OCI-LY1 (cell line): ENCODE measurements at regions not wholly inside any gene's neighbourhood (a gene's known extent, or its start where the extent isn't known, plus 50 kb on each side); places are given as distances from the start of the nearest gene placed in this dataset.
"Not testable (repeated sequence)": the region's sequence is repeated elsewhere in the genome, so short reads cannot be mapped to it uniquely, and the experiment has no call there.

Experiments
- H2AFZ ChIP-seq: fragments of 200-600 bp; sonication (generic), shearing (Covaris generic); 2 replicates; pipeline ENCODE4 v1.6.0; 2014; ENCODE audit warnings: antibody characterized with exemption, mild to moderate bottlenecking, low read length
- H3F3A ChIP-seq: fragments of 200-600 bp; sonication (generic), shearing (Covaris generic); 2 replicates; pipeline ENCODE4 v1.6.0; 2014; ENCODE audit warnings: mild to moderate bottlenecking, antibody characterized with exemption, low read length, moderate library complexity; ENCODE audit not compliant: insufficient read depth
- H3K27ac ChIP-seq: fragments of 200-600 bp; sonication (generic); 2 replicates; pipeline ENCODE4 v1.5.1; 2014; ENCODE audit warnings: low read length, mixed run types, mild to moderate bottlenecking, low read depth; ENCODE audit not compliant: poor library complexity, severe bottlenecking
- H3K27me3 ChIP-seq: fragments of 200-600 bp; sonication (generic); 2 replicates; pipeline ENCODE4 v1.6.0; 2014; ENCODE audit warnings: antibody characterized with exemption, mild to moderate bottlenecking, low read length, moderate library complexity; ENCODE audit not compliant: insufficient read depth
- H3K36me3 ChIP-seq: fragments of 200-600 bp; sonication (generic); 2 replicates; pipeline ENCODE4 v1.6.1; 2014; ENCODE audit warnings: mild to moderate bottlenecking, antibody characterized with exemption, low read length, moderate library complexity, mixed read lengths; ENCODE audit not compliant: insufficient read depth
- H3K4me1 ChIP-seq: fragments of 200-600 bp; sonication (generic); 2 replicates; pipeline ENCODE4 v1.5.1; 2014; ENCODE audit warnings: mild to moderate bottlenecking, low read length, moderate library complexity; ENCODE audit not compliant: insufficient read depth, severe bottlenecking
- H3K4me2 ChIP-seq: fragments of 200-600 bp; sonication (generic), shearing (Covaris generic); 2 replicates; pipeline ENCODE4 v1.6.1; 2014; ENCODE audit warnings: low read length
- H3K4me3 ChIP-seq: fragments of 200-600 bp; sonication (generic); 2 replicates; pipeline ENCODE4 v1.5.1; 2014; ENCODE audit warnings: low read length, low read depth, mild to moderate bottlenecking, mixed read lengths; ENCODE audit not compliant: poor library complexity, severe bottlenecking
- H3K79me2 ChIP-seq: fragments of 200-600 bp; shearing (Covaris generic); 2 replicates; pipeline ENCODE4 v1.6.1; 2016; ENCODE audit warnings: mixed run types, low read length, mixed read lengths; ENCODE audit not compliant: insufficient read depth
- H3K9ac ChIP-seq: fragments of 200-600 bp; sonication (generic), shearing (Covaris generic); 2 replicates; pipeline ENCODE4 v1.6.1; 2014; ENCODE audit warnings: mild to moderate bottlenecking, low read length, mixed read lengths
- H3K9me2 ChIP-seq: fragments of 200-600 bp; sonication (generic), shearing (Covaris generic); 2 replicates; pipeline ENCODE4 v1.6.1; 2014; ENCODE audit warnings: low read depth, mild to moderate bottlenecking, low read length, mixed read lengths
- H3K9me3 ChIP-seq: fragments of 200-600 bp; shearing (Covaris generic); 2 replicates; pipeline ENCODE4 v1.6.1; 2014; ENCODE audit warnings: low read length, mixed read lengths
- H4K20me1 ChIP-seq: fragments of 200-600 bp; sonication (generic), shearing (Covaris generic); 2 replicates; pipeline ENCODE4 v1.6.0; 2016; ENCODE audit warnings: mild to moderate bottlenecking, low read length; ENCODE audit not compliant: insufficient read depth
- EZH2 ChIP-seq: fragments of 200-600 bp; sonication (generic), shearing (Covaris generic); IDR thresholded peaks from 2 replicates; pipeline ENCODE4 v1.8.0; 2017; ENCODE audit warnings: borderline replicate concordance, mixed run types, mild to moderate bottlenecking, antibody characterized with exemption, low read length, moderate library complexity, mixed read lengths
- TF ChIP-seq, protein P1 (sequence below): fragments of 200-600 bp; sonication (generic), shearing (Covaris generic); IDR thresholded peaks from 2 replicates; pipeline ENCODE4 v1.5.1; 2017; ENCODE audit warnings: mild to moderate bottlenecking, antibody characterized with exemption, low read length, moderate library complexity, mixed read lengths

DNA sequence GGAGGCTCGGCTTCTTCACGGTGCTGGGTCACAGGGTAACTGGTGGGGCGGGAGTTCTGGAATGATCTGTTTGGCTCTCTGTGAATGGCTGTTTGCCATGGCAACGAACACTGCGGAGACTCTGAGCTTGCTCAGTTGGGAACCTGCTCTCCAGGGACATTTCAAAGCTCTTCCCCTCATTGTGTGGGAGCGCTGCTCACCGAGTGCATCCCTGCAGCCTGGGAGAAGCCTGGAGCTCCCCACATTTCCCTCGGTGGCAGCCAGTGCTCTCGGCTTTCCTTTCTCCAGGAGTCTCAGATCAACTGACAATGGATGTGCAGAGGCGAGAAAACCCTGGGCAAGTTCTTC is 57.6 kb upstream of the CACUL1 start:
- Histone ChIP-seq H3K4me1 (no peaks in the 10 kb centered on the region), H3K4me3 (no peak overlapping the region), H3K9ac (no peak overlapping the region), H4K20me1 (no peaks in the 10 kb centered on the region), H3K27ac (no peak overlapping the region), H3F3A (no peaks in the 10 kb centered on the region), H2AFZ (no peak overlapping the region), H3K9me3 (no peaks in the 10 kb centered on the region), H3K79me2 (no peaks in the 10 kb centered on the region), H3K4me2 (no peak overlapping the region), H3K27me3 (no peaks in the 10 kb centered on the region; the same call in 1 of the 2 replicates), H3K36me3 (no peaks in the 10 kb centered on the region), H3K9me2 (no peaks in the 10 kb centered on the region)
- TF ChIP-seq EZH2, result no peak

DNA sequence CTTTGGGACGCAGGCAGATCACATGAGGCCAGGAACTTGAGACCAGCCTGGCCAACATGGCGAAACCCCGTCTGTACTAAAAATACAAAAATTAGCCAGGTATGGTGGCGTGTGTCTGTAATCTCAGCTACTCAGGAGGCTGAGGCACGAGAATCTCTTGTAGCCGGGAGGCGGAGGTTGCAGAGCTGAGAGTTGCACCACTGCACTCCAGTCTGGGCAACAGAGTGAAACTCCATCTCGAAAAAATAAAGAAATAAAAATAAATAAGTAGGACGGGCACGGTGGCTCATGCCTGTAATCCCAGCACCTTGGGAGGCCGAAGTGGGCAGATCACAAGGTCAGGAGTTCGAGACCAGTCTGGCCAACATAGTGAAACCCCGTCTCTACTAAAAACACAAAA is 58.2 kb upstream of the CACUL1 start:
- not testable (repeated sequence) for H3K9me2 ChIP-seq, H3K79me2 ChIP-seq, H3K4me1 ChIP-seq, H2AFZ ChIP-seq, H3K9ac ChIP-seq, H3F3A ChIP-seq, H3K4me2 ChIP-seq, H4K20me1 ChIP-seq, H3K36me3 ChIP-seq, H3K4me3 ChIP-seq, H3K27me3 ChIP-seq, H3K9me3 ChIP-seq, H3K27ac ChIP-seq

DNA sequence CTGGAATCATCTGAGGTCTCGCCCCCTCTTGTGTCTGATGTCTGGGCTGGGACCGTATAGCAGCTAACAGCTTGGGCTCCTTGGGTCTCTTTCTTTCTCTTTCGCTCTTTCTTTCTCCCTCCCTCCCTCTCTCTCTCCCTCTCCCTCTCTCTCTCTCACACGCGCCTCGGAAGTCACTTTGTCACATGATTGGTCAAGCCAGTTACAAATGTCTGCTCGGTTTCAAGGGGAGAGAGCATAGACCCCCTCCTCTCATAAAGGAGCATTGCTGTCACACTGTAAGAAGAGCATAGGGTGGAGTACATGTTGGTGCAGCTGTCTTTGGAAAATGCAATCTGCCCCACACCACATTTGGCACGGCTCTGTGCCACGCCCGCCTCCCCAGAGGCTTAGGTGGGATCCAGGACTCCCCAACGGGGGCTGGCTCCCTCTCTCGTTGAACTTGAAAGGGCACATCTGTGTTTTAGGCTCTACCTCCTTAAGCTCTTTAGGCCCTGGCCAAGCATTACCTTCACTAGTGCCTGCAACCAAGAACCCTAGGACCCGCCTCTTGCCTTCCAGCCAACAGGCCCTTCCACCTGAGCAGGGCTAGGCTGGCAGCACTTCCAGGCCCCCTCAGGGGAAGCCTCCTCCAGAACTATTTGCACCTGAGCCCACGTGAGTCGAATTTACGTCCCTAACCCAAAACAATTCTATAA is 61.9 kb upstream of the CACUL1 start:
- H4K20me1 ChIP-seq, result no peaks in the 10 kb centered on the region
- H3K9me3 ChIP-seq, result no peaks in the 10 kb centered on the region
- no peaks in the 10 kb centered on the region for H3K4me1 ChIP-seq
- no peak overlapping the region for H2AFZ ChIP-seq
- no peaks in the 10 kb centered on the region for H3K79me2 ChIP-seq
- no peaks in the 10 kb centered on the region; the same call in 1 of the 2 replicates for H3K27me3 ChIP-seq
- H3K27ac ChIP-seq, result no peak overlapping the region
- TF ChIP-seq EZH2, result no peak
- TF ChIP-seq, protein P1, sequence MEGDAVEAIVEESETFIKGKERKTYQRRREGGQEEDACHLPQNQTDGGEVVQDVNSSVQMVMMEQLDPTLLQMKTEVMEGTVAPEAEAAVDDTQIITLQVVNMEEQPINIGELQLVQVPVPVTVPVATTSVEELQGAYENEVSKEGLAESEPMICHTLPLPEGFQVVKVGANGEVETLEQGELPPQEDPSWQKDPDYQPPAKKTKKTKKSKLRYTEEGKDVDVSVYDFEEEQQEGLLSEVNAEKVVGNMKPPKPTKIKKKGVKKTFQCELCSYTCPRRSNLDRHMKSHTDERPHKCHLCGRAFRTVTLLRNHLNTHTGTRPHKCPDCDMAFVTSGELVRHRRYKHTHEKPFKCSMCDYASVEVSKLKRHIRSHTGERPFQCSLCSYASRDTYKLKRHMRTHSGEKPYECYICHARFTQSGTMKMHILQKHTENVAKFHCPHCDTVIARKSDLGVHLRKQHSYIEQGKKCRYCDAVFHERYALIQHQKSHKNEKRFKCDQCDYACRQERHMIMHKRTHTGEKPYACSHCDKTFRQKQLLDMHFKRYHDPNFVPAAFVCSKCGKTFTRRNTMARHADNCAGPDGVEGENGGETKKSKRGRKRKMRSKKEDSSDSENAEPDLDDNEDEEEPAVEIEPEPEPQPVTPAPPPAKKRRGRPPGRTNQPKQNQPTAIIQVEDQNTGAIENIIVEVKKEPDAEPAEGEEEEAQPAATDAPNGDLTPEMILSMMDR, result no peak
- no peak overlapping the region for H3K9ac ChIP-seq
- H3F3A ChIP-seq, result no peaks in the 10 kb centered on the region
- H3K36me3 ChIP-seq, result no peaks in the 10 kb centered on the region
- H3K9me2 ChIP-seq, result no peaks in the 10 kb centered on the region
- no peak overlapping the region for H3K4me2 ChIP-seq
- no peak overlapping the region for H3K4me3 ChIP-seq

DNA sequence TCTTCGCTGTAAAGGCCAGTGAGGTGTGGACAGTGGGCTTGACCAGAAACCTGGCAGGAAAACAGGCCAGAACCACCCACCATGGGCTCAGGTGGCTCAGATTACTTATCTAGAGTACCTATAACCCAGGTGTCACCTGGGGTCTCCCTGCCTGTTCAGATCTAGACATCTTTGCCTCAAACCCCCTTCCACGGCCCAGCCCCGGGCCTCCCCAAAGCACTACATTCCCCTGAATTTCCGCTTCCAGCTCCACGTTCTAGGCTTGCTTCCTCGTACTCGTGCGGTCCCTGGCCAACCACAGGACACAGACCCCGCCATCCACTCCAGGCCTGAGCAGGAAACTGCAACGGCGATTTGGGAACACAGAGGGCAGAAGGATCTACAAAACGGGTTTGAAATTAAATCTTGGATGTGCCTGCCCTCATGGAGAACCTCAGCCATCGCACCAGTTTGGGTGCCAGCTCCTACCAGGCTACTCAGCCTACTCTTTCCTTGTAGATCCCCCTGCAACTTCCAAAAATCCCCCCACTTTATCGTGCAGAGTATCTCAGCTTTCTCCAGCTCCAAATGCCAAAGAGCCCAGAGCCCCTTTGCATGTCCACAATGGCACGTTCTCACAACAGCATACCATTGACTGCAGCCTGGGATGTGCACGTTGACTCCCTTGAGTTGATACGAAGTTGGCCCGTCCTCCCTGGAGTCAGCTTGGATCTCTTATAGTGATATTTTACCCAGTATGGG is 62.7 kb upstream of the CACUL1 start:
- no peak overlapping the region for H3K4me3 ChIP-seq
- H3F3A ChIP-seq, result no peaks in the 10 kb centered on the region
- no peaks in the 10 kb centered on the region for H4K20me1 ChIP-seq
- H3K9me2 ChIP-seq, result no peaks in the 10 kb centered on the region
- H3K27me3 ChIP-seq, result no peaks in the 10 kb centered on the region; the same call in 1 of the 2 replicates
- H3K79me2 ChIP-seq, result no peaks in the 10 kb centered on the region
- H3K36me3 ChIP-seq, result no peaks in the 10 kb centered on the region
- H3K4me2 ChIP-seq, result no peak overlapping the region
- no peaks in the 10 kb centered on the region for H3K4me1 ChIP-seq
- H2AFZ ChIP-seq, result no peak overlapping the region
- H3K27ac ChIP-seq, result no peak overlapping the region
- TF ChIP-seq, protein P1, result no peak
- no peak for TF ChIP-seq EZH2
- no peak overlapping the region for H3K9ac ChIP-seq
- H3K9me3 ChIP-seq, result no peaks in the 10 kb centered on the region
